Liver (tissue), 8 donors: ENCODE measurements at regions not wholly inside any gene's neighbourhood (a gene's known extent, or its start where the extent isn't known, plus 50 kb on each side); places are given as distances from the start of the nearest gene placed in this dataset.

ENCODE experiments used
- DNase-seq: peaks from one replicate; pipeline ENCODE4 v3.0.0-alpha.2; 2017; ENCODE audit warnings: low spot score
- H3K27ac ChIP-seq, 2 donors: one replicate each; pipeline ENCODE4 v1.7.0; 2013; ENCODE audit warnings: inconsistent platforms in 2 of 2, low read length in 2 of 2, control low read depth in 1 of 2, low read depth in 1 of 2, mild to moderate bottlenecking in 1 of 2
- H3K27me3 ChIP-seq, 4 donors: one replicate each; pipeline versions ENCODE4 v1.6.1 to v1.7.0; 2013; ENCODE audit warnings: low read length in 3 of 4, inconsistent platforms in 1 of 4, mild to moderate bottlenecking in 1 of 4, moderate library complexity in 1 of 4; ENCODE audit not compliant: control insufficient read depth in 4 of 4, insufficient read depth in 4 of 4
- H3K36me3 ChIP-seq, 4 donors: one replicate each; pipeline versions ENCODE4 v1.6.1 to v1.7.0; 2013; ENCODE audit warnings: low read length in 3 of 4, mild to moderate bottlenecking in 3 of 4, low read depth in 1 of 4, moderate library complexity in 1 of 4; ENCODE audit not compliant: control insufficient read depth in 4 of 4, insufficient read depth in 3 of 4
- H3K4me1 ChIP-seq, 4 donors: one replicate each; pipeline versions ENCODE4 v1.6.1 to v1.7.0; 2013; ENCODE audit warnings: low read length in 3 of 4, mild to moderate bottlenecking in 3 of 4, moderate library complexity in 1 of 4; ENCODE audit not compliant: control insufficient read depth in 4 of 4, insufficient read depth in 4 of 4
- H3K4me3 ChIP-seq, 3 donors: one replicate each; pipeline versions ENCODE4 v1.6.1 to v1.7.0; 2013; ENCODE audit warnings: low read length in 3 of 3, control low read depth in 1 of 3, low read depth in 1 of 3, mild to moderate bottlenecking in 1 of 3
- H3K9ac ChIP-seq, 2 donors: one replicate each; pipeline ENCODE4 v1.7.0; 2013; ENCODE audit warnings: low read length in 2 of 2, mild to moderate bottlenecking in 2 of 2, moderate library complexity in 2 of 2, control low read depth in 1 of 2, low read depth in 1 of 2
- H3K9me3 ChIP-seq, 4 donors: one replicate each; pipeline versions ENCODE4 v1.6.1 to v1.7.0; 2013; ENCODE audit warnings: low read length in 3 of 4; ENCODE audit not compliant: control insufficient read depth in 4 of 4
- ATF3 ChIP-seq: IDR thresholded peaks from 2 replicates; pipeline ENCODE4 v1.6.1; 2016; ENCODE audit warnings: antibody characterized with exemption
- CTCF ChIP-seq: fragments of 150-350 bp; IDR thresholded peaks from 2 replicates; pipeline ENCODE4 v1.5.1; 2017; ENCODE audit warnings: improper control_type of control experiment, low read depth, low read length; ENCODE audit not compliant: missing input control
- EGR1 ChIP-seq, 2 donors: IDR thresholded peaks; 2 replicates each; pipeline ENCODE4 v1.6.1; 2016 to 2018; ENCODE audit warnings: antibody characterized with exemption in 2 of 2, low read depth in 2 of 2
- FOXA1 ChIP-seq: IDR thresholded peaks from 2 replicates; pipeline ENCODE4 v1.6.1; 2016; ENCODE audit warnings: antibody characterized with exemption
- FOXA2 ChIP-seq: IDR thresholded peaks from 2 replicates; pipeline ENCODE4 v1.6.1; 2016; ENCODE audit warnings: antibody characterized with exemption
- GABPA ChIP-seq, 2 donors: IDR thresholded peaks in 1 of 2; conservative IDR thresholded peaks in 1 of 2; 2 replicates each; pipeline ENCODE4 v1.6.1; 2016; ENCODE audit warnings: antibody characterized with exemption in 2 of 2, mild to moderate bottlenecking in 1 of 2, moderate library complexity in 1 of 2
- HNF4A ChIP-seq, 2 donors: conservative IDR thresholded peaks; 2 replicates each; pipeline ENCODE4 v1.6.1; 2016; ENCODE audit warnings: antibody characterized with exemption in 2 of 2, mild to moderate bottlenecking in 2 of 2
- HNF4G ChIP-seq: IDR thresholded peaks from 2 replicates; pipeline ENCODE4 v1.6.1; 2016; ENCODE audit warnings: antibody characterized with exemption
- JUND ChIP-seq, 2 donors: IDR thresholded peaks; 2 replicates each; pipeline ENCODE4 v1.6.1; 2016; ENCODE audit warnings: antibody characterized with exemption in 2 of 2
- MAX ChIP-seq: IDR thresholded peaks from 2 replicates; pipeline ENCODE4 v1.6.1; 2016; ENCODE audit warnings: antibody characterized with exemption
- NR2F2 ChIP-seq: IDR thresholded peaks from 2 replicates; pipeline ENCODE4 v1.6.1; 2016; ENCODE audit warnings: antibody characterized with exemption
- RAD21 ChIP-seq, 2 donors: IDR thresholded peaks; 2 replicates each; pipeline ENCODE4 v1.6.1; 2016; ENCODE audit warnings: antibody characterized with exemption in 2 of 2, mild to moderate bottlenecking in 2 of 2
- REST ChIP-seq: IDR thresholded peaks from 2 replicates; pipeline ENCODE4 v1.6.1; 2016; ENCODE audit warnings: antibody characterized with exemption, mild to moderate bottlenecking
- RXRA ChIP-seq, 2 donors: IDR thresholded peaks; 2 replicates each; pipeline ENCODE4 v1.6.1; 2017 to 2018; ENCODE audit warnings: antibody characterized with exemption in 2 of 2, mild to moderate bottlenecking in 1 of 2
- SP1 ChIP-seq: IDR thresholded peaks from 2 replicates; pipeline ENCODE4 v1.6.1; 2018; ENCODE audit warnings: antibody characterized with exemption, mild to moderate bottlenecking
- TAF1 ChIP-seq: conservative IDR thresholded peaks from 2 replicates; pipeline ENCODE4 v1.6.1; 2016; ENCODE audit warnings: antibody characterized with exemption, mild to moderate bottlenecking
- YY1 ChIP-seq: IDR thresholded peaks from 2 replicates; pipeline ENCODE4 v1.6.1; 2016; ENCODE audit warnings: antibody characterized with exemption, mild to moderate bottlenecking
- ZBTB33 ChIP-seq: IDR thresholded peaks from 2 replicates; pipeline ENCODE4 v1.6.1; 2016; ENCODE audit warnings: antibody characterized with exemption
- WGBS: extraction: QIAGEN DNeasy Blood & Tissue Kit; methylation state at CpG from one replicate; pipeline ENCODE4 v1.1.7; 2013; 5-methylcytosine and 5-hydroxymethylcytosine counted together
- donor health status: healthy.
- donor health status: healthy.
- donor health status: healthy.
- donor health status: healthy.
- donor health status: healthy.

- H3K9me3 ChIP-seq: no peaks in the 10 kb centered on the region
- 89% methylated on average over 2 of the region's 2 CpGs for WGBS
- H3K36me3 ChIP-seq: no peaks in the 10 kb centered on the region
- H3K9ac ChIP-seq: no peak overlapping the region
- H3K4me3 ChIP-seq: no peak overlapping the region
- TF ChIP-seq TAF1 (no peak), JUND (IDR thresholded peaks at IDR 0.05) (no peak), RXRA (IDR thresholded peaks at IDR 0.05) (no peak), GABPA (IDR thresholded peaks at IDR 0.05 in 1 of 2, conservative IDR thresholded peaks at IDR 0.05 in 1 of 2) (no peak), ATF3 (no peak), YY1 (no peak), CTCF (no peak), ZBTB33 (no peak), EGR1 (IDR thresholded peaks at IDR 0.05; ENCODE audit: low read depth in 2 of 2) (no peak), MAX (no peak), FOXA2 (no peak), HNF4A (conservative IDR thresholded peaks at IDR 0.05) (no peak), NR2F2 (no peak), REST (no peak), SP1 (no peak), RAD21 (IDR thresholded peaks at IDR 0.05) (no peak), FOXA1 (no peak)
- no peak for DNase-seq
- H3K4me1 ChIP-seq: peaks cover 11 to 65% (median 38%) of the 10 kb centered on the region in 4 donors
- peak overlapping the region; percentile 74 to 84 for H3K27ac ChIP-seq
- H3K27me3 ChIP-seq: no peaks in the 10 kb centered on the region
Observed at GRCh38 chr4:81627590-81627989, 155.9 kb upstream of the RASGEF1B start.

- no peak for DNase-seq
- Histone ChIP-seq H3K4me1 (peaks cover 11 to 65% (median 38%) of the 10 kb centered on the region in 4 donors), H3K9ac (no peak overlapping the region), H3K9me3 (no peaks in the 10 kb centered on the region), H3K27ac (peak overlapping the region; percentile 74 to 84), H3K4me3 (no peak overlapping the region), H3K27me3 (no peaks in the 10 kb centered on the region), H3K36me3 (no peaks in the 10 kb centered on the region)
- WGBS: 76% methylated on average over 5 of the region's 5 CpGs
- TF ChIP-seq YY1: no peak
- no peak for TF ChIP-seq RXRA (IDR thresholded peaks at IDR 0.05)
- no peak for TF ChIP-seq TAF1
- no peak for TF ChIP-seq HNF4G
- TF ChIP-seq HNF4A (conservative IDR thresholded peaks at IDR 0.05): no peak
- no peak for TF ChIP-seq JUND (IDR thresholded peaks at IDR 0.05)
Observed at GRCh38 chr4:81626851-81627250, 155.1 kb upstream of the RASGEF1B start.
